ENCODE measurements at regions not wholly inside any gene's neighbourhood (a gene's known extent, or its start where the extent isn't known, plus 50 kb on each side); places are given as distances from the start of the nearest gene placed in this dataset.

- in situ Hi-C loops (cut with HindIII; ENCODE audit: extremely low pct_ligation_motif_present, low pct_unique_long_range_greater_than_20kb) (no loop called here), intact Hi-C loops (cut with micrococcal nuclease; ENCODE audit: unreplicated experiment) (no loop called here)
- no peak for TF ChIP-seq ZNF235 (CRISPR knock-in tag; IDR thresholded peaks at IDR 0.05; ENCODE audit: borderline replicate concordance)
- no peak for TF ChIP-seq CC2D1A (CRISPR knock-in tag; IDR thresholded peaks at IDR 0.05)
- TF ChIP-seq SCMH1 (CRISPR knock-in tag; IDR thresholded peaks at IDR 0.05; ENCODE audit: borderline replicate concordance), result no peak
- no peak for TF ChIP-seq ZNF225 (CRISPR knock-in tag; IDR thresholded peaks at IDR 0.05)
- no peak for TF ChIP-seq ZNF530 (CRISPR knock-in tag; IDR thresholded peaks at IDR 0.05; ENCODE audit: low read depth)
- no peak for TF ChIP-seq GLMP (CRISPR knock-in tag; IDR thresholded peaks at IDR 0.05; ENCODE audit: borderline replicate concordance)
- no peak for TF ChIP-seq KDM4B (CRISPR knock-in tag; IDR thresholded peaks at IDR 0.05)
- TF ChIP-seq ZNF350 (CRISPR knock-in tag; IDR thresholded peaks at IDR 0.05; ENCODE audit: borderline replicate concordance, low read depth), result no peak
- no peak for TF ChIP-seq SRSF4 (IDR thresholded peaks at IDR 0.05; ENCODE audit: low read depth, low read length, poor library complexity, severe bottlenecking)
- TF ChIP-seq NR3C1 (CRISPR knock-in tag; IDR thresholded peaks at IDR 0.05), result no peak
- no peak for TF ChIP-seq TP53 (CRISPR knock-in tag; conservative IDR thresholded peaks at IDR 0.05)
- TF ChIP-seq ZNF232 (CRISPR knock-in tag; IDR thresholded peaks at IDR 0.05; ENCODE audit: borderline replicate concordance), result no peak
- no peak for TF ChIP-seq NR1H2 (CRISPR knock-in tag; IDR thresholded peaks at IDR 0.05; ENCODE audit: borderline replicate concordance, low read depth)
- TF ChIP-seq NFKB2 (CRISPR knock-in tag; IDR thresholded peaks at IDR 0.05; ENCODE audit: borderline replicate concordance), result no peak
- no peak for TF ChIP-seq NR0B2 (CRISPR knock-in tag; IDR thresholded peaks at IDR 0.05)
- WGBS (ENCODE audit: low lambda C conversion rate), result 16% methylated on average over 5 of the region's 5 CpGs
- Histone ChIP-seq H2AFZ (ENCODE audit: low read length) (no peak overlapping the region), H3K4me3 (replicated peaks in 1 of 3; ENCODE audit: insufficient read depth in 1 of 3, low read depth in 2 of 3, low read length in 3 of 3) (no peak overlapping the region), H3K9me3 (ENCODE audit: low read length) (no peaks in the 10 kb centered on the region), H3K9ac (ENCODE audit: insufficient read depth, low read depth, low read length) (no peak overlapping the region), H3K27ac (ENCODE audit: extremely low read length, insufficient read depth, low read length) (no peak overlapping the region), H3K4me2 (ENCODE audit: low read depth, low read length) (no peak overlapping the region), H3K4me1 (ENCODE audit: insufficient read depth, low read length) (no peaks in the 10 kb centered on the region), H3K27me3 (ENCODE audit: control insufficient read depth in 1 of 2, insufficient read depth in 2 of 2, low read length in 2 of 2) (peaks cover 4 to 16% of the 10 kb centered on the region in 2 experiments; a peak in 3 of 5 replicates), H3K36me3 (replicated peaks in 1 of 2; ENCODE audit: control insufficient read depth in 1 of 2, insufficient read depth in 2 of 2, low read length in 2 of 2) (no peaks in the 10 kb centered on the region), H3K79me2 (ENCODE audit: insufficient read depth, low read length) (no peaks in the 10 kb centered on the region), H4K20me1 (ENCODE audit: insufficient read depth, low read length) (no peaks in the 10 kb centered on the region)
- DNase-seq (ENCODE audit: low spot score) (no peak), FAIRE-seq (no peak), ATAC-seq (no peak)
- CTCF ChIA-PET (ENCODE audit: low intra/inter-chr PET ratio, low total read pairs), result no interaction called here
- POLR2A ChIA-PET, result no interaction called here
- BruUV-seq (replicated peaks), result no TSS peak
These were observed 360.0 kb upstream of the RAB6C start for GRCh38 chr2:129619471-129619870.
